ENCODE measurements at regions not wholly inside any gene's neighbourhood (a gene's known extent, or its start where the extent isn't known, plus 50 kb on each side); places are given as distances from the start of the nearest gene placed in this dataset.

- no peaks in the 10 kb centered on the region for H3K27me3 ChIP-seq (ENCODE audit: control insufficient read depth in 1 of 2, insufficient read depth in 2 of 2, low read length in 2 of 2)
- H3K27ac ChIP-seq (ENCODE audit: low read depth, low read length): no peak overlapping the region
- no peak overlapping the region for H3K9ac ChIP-seq (ENCODE audit: low read depth in 1 of 2, low read length in 2 of 2)
- H3K36me3 ChIP-seq (ENCODE audit: control insufficient read depth in 1 of 2, insufficient read depth in 2 of 2, low read length in 2 of 2): no peaks in the 10 kb centered on the region
- H3K4me1 ChIP-seq (ENCODE audit: control insufficient read depth in 1 of 2, insufficient read depth in 2 of 2, low read length in 2 of 2): no peaks in the 10 kb centered on the region
- H3K4me3 ChIP-seq (ENCODE audit: low read depth in 1 of 2, low read length in 2 of 2): no peak overlapping the region
- no peaks in the 10 kb centered on the region for H3K9me3 ChIP-seq (ENCODE audit: control insufficient read depth in 1 of 2, low read length in 2 of 2)
Observed at GRCh38 chr10:3295582-3296151, 123.1 kb upstream of the PITRM1 start.

GRCh38 chr10:3294919-3295581 is 122.5 kb upstream of the PITRM1 start:
- H3K36me3 ChIP-seq (ENCODE audit: control insufficient read depth in 1 of 2, insufficient read depth in 2 of 2, low read length in 2 of 2): no peaks in the 10 kb centered on the region
- no peak overlapping the region for H3K9ac ChIP-seq (ENCODE audit: low read depth in 1 of 2, low read length in 2 of 2)
- no peaks in the 10 kb centered on the region for H3K9me3 ChIP-seq (ENCODE audit: control insufficient read depth in 1 of 2, low read length in 2 of 2)
- H3K4me1 ChIP-seq (ENCODE audit: control insufficient read depth in 1 of 2, insufficient read depth in 2 of 2, low read length in 2 of 2): no peaks in the 10 kb centered on the region
- no peaks in the 10 kb centered on the region for H3K27me3 ChIP-seq (ENCODE audit: control insufficient read depth in 1 of 2, insufficient read depth in 2 of 2, low read length in 2 of 2)
- H3K27ac ChIP-seq (ENCODE audit: low read depth, low read length): no peak overlapping the region
- H3K4me3 ChIP-seq (ENCODE audit: low read depth in 1 of 2, low read length in 2 of 2): no peak overlapping the region

GRCh38 chr10:3293581-3294431 is 121.2 kb upstream of the PITRM1 start:
- Histone ChIP-seq H3K9ac (ENCODE audit: low read depth in 1 of 2, low read length in 2 of 2) (no peak overlapping the region), H3K36me3 (ENCODE audit: control insufficient read depth in 1 of 2, insufficient read depth in 2 of 2, low read length in 2 of 2) (no peaks in the 10 kb centered on the region), H3K27me3 (ENCODE audit: control insufficient read depth in 1 of 2, insufficient read depth in 2 of 2, low read length in 2 of 2) (no peaks in the 10 kb centered on the region), H3K4me1 (ENCODE audit: control insufficient read depth in 1 of 2, insufficient read depth in 2 of 2, low read length in 2 of 2) (no peaks in the 10 kb centered on the region), H3K4me3 (ENCODE audit: low read depth in 1 of 2, low read length in 2 of 2) (no peak overlapping the region), H3K27ac (ENCODE audit: low read depth, low read length) (no peak overlapping the region), H3K9me3 (ENCODE audit: control insufficient read depth in 1 of 2, low read length in 2 of 2) (no peaks in the 10 kb centered on the region)

- H3K4me1 ChIP-seq (ENCODE audit: control insufficient read depth in 1 of 2, insufficient read depth in 2 of 2, low read length in 2 of 2): peaks cover 0 to 2% of the 10 kb centered on the region in 2 donors
- no peaks in the 10 kb centered on the region for H3K27me3 ChIP-seq (ENCODE audit: control insufficient read depth in 1 of 2, insufficient read depth in 2 of 2, low read length in 2 of 2)
- H3K27ac ChIP-seq (ENCODE audit: low read depth, low read length): no peak overlapping the region
- H3K36me3 ChIP-seq (ENCODE audit: control insufficient read depth in 1 of 2, insufficient read depth in 2 of 2, low read length in 2 of 2): no peaks in the 10 kb centered on the region
- no peak overlapping the region for H3K9ac ChIP-seq (ENCODE audit: low read depth in 1 of 2, low read length in 2 of 2)
- H3K4me3 ChIP-seq (ENCODE audit: low read depth in 1 of 2, low read length in 2 of 2): no peak overlapping the region
- H3K9me3 ChIP-seq (ENCODE audit: control insufficient read depth in 1 of 2, low read length in 2 of 2): no peaks in the 10 kb centered on the region
Observed at GRCh38 chr10:3292636-3293035, 120.1 kb upstream of the PITRM1 start.

- H3K4me3 ChIP-seq (ENCODE audit: low read depth in 1 of 2, low read length in 2 of 2): no peak overlapping the region
- peaks cover 0 to 6% of the 10 kb centered on the region in 2 donors for H3K4me1 ChIP-seq (ENCODE audit: control insufficient read depth in 1 of 2, insufficient read depth in 2 of 2, low read length in 2 of 2)
- no peaks in the 10 kb centered on the region for H3K9me3 ChIP-seq (ENCODE audit: control insufficient read depth in 1 of 2, low read length in 2 of 2)
- H3K27me3 ChIP-seq (ENCODE audit: control insufficient read depth in 1 of 2, insufficient read depth in 2 of 2, low read length in 2 of 2): no peaks in the 10 kb centered on the region
- no peak overlapping the region for H3K9ac ChIP-seq (ENCODE audit: low read depth in 1 of 2, low read length in 2 of 2)
- H3K27ac ChIP-seq (ENCODE audit: low read depth, low read length): no peak overlapping the region
- no peaks in the 10 kb centered on the region for H3K36me3 ChIP-seq (ENCODE audit: control insufficient read depth in 1 of 2, insufficient read depth in 2 of 2, low read length in 2 of 2)
Observed at GRCh38 chr10:3290550-3290949, 118.0 kb upstream of the PITRM1 start.

GRCh38 chr10:3287572-3288445 is 115.2 kb upstream of the PITRM1 start:
- Histone ChIP-seq H3K27ac (ENCODE audit: low read depth, low read length) (no peak overlapping the region), H3K9ac (ENCODE audit: low read depth in 1 of 2, low read length in 2 of 2) (no peak overlapping the region), H3K4me1 (ENCODE audit: control insufficient read depth in 1 of 2, insufficient read depth in 2 of 2, low read length in 2 of 2) (peaks cover 0 to 6% of the 10 kb centered on the region in 2 donors), H3K4me3 (ENCODE audit: low read depth in 1 of 2, low read length in 2 of 2) (peak overlapping the region; percentile 46 to 52), H3K9me3 (ENCODE audit: control insufficient read depth in 1 of 2, low read length in 2 of 2) (no peaks in the 10 kb centered on the region), H3K36me3 (ENCODE audit: control insufficient read depth in 1 of 2, insufficient read depth in 2 of 2, low read length in 2 of 2) (no peaks in the 10 kb centered on the region), H3K27me3 (ENCODE audit: control insufficient read depth in 1 of 2, insufficient read depth in 2 of 2, low read length in 2 of 2) (no peaks in the 10 kb centered on the region)

GRCh38 chr10:3282674-3283017 is 110.1 kb upstream of the PITRM1 start:
- Histone ChIP-seq H3K9me3 (ENCODE audit: control insufficient read depth in 1 of 2, low read length in 2 of 2) (no peaks in the 10 kb centered on the region), H3K27ac (ENCODE audit: low read depth, low read length) (no peak overlapping the region), H3K9ac (ENCODE audit: low read depth in 1 of 2, low read length in 2 of 2) (no peak overlapping the region)

GRCh38 chr10:3281941-3282673 is 109.5 kb upstream of the PITRM1 start:
- H3K36me3 ChIP-seq (ENCODE audit: control insufficient read depth in 1 of 2, insufficient read depth in 2 of 2, low read length in 2 of 2): no peaks in the 10 kb centered on the region
- H3K27ac ChIP-seq (ENCODE audit: low read depth, low read length): no peak overlapping the region
- H3K27me3 ChIP-seq (ENCODE audit: control insufficient read depth in 1 of 2, insufficient read depth in 2 of 2, low read length in 2 of 2): no peaks in the 10 kb centered on the region
- no peak overlapping the region for H3K9ac ChIP-seq (ENCODE audit: low read depth in 1 of 2, low read length in 2 of 2)
- H3K9me3 ChIP-seq (ENCODE audit: control insufficient read depth in 1 of 2, low read length in 2 of 2): no peaks in the 10 kb centered on the region
- H3K4me3 ChIP-seq (ENCODE audit: low read depth in 1 of 2, low read length in 2 of 2): no peak overlapping the region
- no peaks in the 10 kb centered on the region for H3K4me1 ChIP-seq (ENCODE audit: control insufficient read depth in 1 of 2, insufficient read depth in 2 of 2, low read length in 2 of 2)

More at GRCh38 chr10:3282674-3283017, 110.1 kb upstream of the PITRM1 start:
- H3K4me1 ChIP-seq (ENCODE audit: control insufficient read depth in 1 of 2, insufficient read depth in 2 of 2, low read length in 2 of 2): peaks cover 0 to 4% of the 10 kb centered on the region in 2 donors
- H3K27me3 ChIP-seq (ENCODE audit: control insufficient read depth in 1 of 2, insufficient read depth in 2 of 2, low read length in 2 of 2): no peaks in the 10 kb centered on the region
- H3K36me3 ChIP-seq (ENCODE audit: control insufficient read depth in 1 of 2, insufficient read depth in 2 of 2, low read length in 2 of 2): no peaks in the 10 kb centered on the region
- H3K4me3 ChIP-seq (ENCODE audit: low read depth in 1 of 2, low read length in 2 of 2): no peak overlapping the region

- Histone ChIP-seq H3K36me3 (ENCODE audit: control insufficient read depth in 1 of 2, insufficient read depth in 2 of 2, low read length in 2 of 2) (no peaks in the 10 kb centered on the region), H3K27ac (ENCODE audit: low read depth, low read length) (no peak overlapping the region), H3K4me3 (ENCODE audit: low read depth in 1 of 2, low read length in 2 of 2) (no peak overlapping the region), H3K9me3 (ENCODE audit: control insufficient read depth in 1 of 2, low read length in 2 of 2) (no peaks in the 10 kb centered on the region), H3K4me1 (ENCODE audit: control insufficient read depth in 1 of 2, insufficient read depth in 2 of 2, low read length in 2 of 2) (no peaks in the 10 kb centered on the region), H3K9ac (ENCODE audit: low read depth in 1 of 2, low read length in 2 of 2) (no peak overlapping the region), H3K27me3 (ENCODE audit: control insufficient read depth in 1 of 2, insufficient read depth in 2 of 2, low read length in 2 of 2) (no peaks in the 10 kb centered on the region)
Observed at GRCh38 chr10:3278771-3279170, 106.2 kb upstream of the PITRM1 start.

Measured in duodenal mucosa (tissue), 2 donors.